HG03159 (cell line): ENCODE measurements at regions not wholly inside any gene's neighbourhood (a gene's known extent, or its start where the extent isn't known, plus 50 kb on each side); places are given as distances from the start of the nearest gene placed in this dataset.
"Not testable (repeated sequence)": the region's sequence is repeated elsewhere in the genome, so short reads cannot be mapped to it uniquely, and the experiment has no call there.

ENCODE experiments used
- ATAC-seq: cut with Tn5 transposase; IDR thresholded peaks from one replicate; pipeline ENCODE4 v1.9.1; 2021; ENCODE audit warnings: mild to moderate bottlenecking, moderate library complexity; ENCODE audit not compliant: unreplicated experiment

DNA sequence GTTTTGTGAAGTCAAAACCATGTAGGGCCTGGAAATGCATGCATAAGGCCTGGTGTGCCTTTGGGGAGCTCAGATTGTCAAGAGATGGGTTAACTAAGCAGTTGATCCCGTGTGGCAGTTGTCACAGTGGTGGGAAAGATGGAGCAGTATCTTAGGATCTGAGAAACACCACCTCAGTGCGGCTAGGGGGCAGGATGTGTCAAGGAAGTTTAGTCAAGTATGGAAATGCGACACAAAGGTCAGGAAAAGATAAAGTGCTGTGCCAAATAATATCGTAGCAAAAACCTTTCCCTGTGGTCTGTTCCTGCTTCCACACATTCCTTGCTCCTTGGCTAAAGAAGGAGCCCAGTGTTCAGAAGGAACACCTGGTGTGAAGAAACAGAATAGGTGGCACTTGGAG lies 396.4 kb downstream of the EDEM1 start:
- ATAC-seq: no peak

DNA sequence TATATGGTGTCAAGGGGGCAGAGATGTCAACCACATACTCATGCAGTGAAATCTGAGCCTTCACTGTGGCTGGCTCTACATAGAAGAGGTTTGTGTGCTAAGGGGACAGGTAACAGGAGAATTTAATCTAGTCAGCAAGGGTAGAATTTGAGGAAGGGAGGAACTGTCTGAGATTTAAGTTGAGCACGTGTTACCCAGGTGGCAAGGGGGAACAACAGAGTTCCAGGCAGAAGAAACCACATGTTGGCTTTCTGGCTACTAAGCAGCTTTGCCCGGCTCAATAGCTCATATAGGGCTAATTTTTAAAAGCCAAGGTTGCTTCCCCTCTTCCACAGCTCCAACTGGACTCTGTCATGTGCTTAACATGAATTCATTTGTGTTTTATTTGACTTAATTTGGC lies 397.6 kb downstream of the EDEM1 start:
- ATAC-seq: no peak

GRCh38 chr3:5606884-5607472 lies 419.5 kb downstream of the EDEM1 start:
- no peak for ATAC-seq

- ATAC-seq: peak; percentile 47
These were observed 420.1 kb downstream of the EDEM1 start for GRCh38 chr3:5607581-5607980.

- ATAC-seq: not testable (repeated sequence)
These were observed 421.5 kb downstream of the EDEM1 start for GRCh38 chr3:5608971-5609370.

DNA sequence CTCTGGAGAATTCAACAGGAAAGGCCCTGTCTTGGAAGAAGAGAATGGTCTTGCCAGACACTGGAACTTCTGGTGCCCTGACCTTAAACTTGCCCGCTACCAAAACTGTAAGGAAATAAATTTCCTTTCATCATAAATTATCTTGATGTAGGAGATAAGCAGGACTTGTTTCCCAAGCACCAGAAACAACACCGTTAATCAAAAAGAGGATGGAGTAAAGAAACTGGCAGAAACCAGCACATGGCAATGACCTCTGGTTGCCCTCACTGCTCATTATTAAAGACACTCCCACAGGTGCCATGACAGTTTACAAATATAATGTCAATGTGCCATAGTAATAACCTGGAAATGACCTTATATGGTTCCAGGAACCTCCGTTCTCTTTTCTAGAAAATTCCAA lies 426.1 kb downstream of the EDEM1 start:
- no peak for ATAC-seq

GRCh38 chr3:5616873-5617272 lies 429.4 kb downstream of the EDEM1 start:
- no peak for ATAC-seq

GRCh38 chr3:5618170-5618569 lies 430.7 kb downstream of the EDEM1 start:
- no peak for ATAC-seq

DNA sequence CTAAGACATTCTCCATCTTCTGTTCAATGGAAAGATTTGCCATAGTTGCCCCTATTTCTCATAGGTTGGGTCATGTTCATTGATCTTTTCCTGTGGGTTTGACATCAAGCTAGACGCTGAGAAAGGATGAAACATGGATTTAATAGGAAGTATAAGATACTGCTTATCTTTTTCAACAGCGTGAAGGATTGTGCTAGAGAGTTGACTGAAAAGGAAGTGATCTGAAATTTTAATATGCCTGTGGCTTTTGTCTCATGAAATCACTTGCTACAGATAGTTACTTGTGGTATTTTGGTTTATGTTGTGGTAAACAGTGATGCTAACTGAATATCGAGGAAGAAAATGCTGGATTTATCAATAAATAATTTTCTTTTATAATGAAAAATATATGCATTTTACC lies 442.9 kb downstream of the EDEM1 start:
- ATAC-seq: no peak

GRCh38 chr3:5633960-5634359 lies 446.5 kb downstream of the EDEM1 start:
- ATAC-seq: no peak

DNA sequence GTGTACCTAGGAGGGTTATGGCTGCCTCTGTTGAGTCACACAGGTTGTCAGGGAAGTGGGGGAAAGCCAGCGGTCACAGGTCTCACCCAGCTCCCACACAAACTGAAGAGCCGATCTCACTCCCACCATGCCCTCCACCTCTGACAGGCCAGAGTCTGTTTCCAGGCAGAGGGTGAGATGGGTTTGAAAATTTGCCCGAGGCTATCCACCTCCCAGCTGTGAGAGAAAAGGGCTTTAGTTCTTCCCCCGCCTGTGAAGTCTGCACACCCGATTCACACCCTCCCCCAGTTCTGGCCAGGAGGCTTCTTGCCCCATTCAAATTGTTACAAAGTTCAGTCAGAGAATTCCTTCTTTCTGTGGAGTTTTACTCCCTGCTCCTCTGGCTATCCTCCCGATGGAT lies 446.9 kb downstream of the EDEM1 start:
- ATAC-seq: no peak

DNA sequence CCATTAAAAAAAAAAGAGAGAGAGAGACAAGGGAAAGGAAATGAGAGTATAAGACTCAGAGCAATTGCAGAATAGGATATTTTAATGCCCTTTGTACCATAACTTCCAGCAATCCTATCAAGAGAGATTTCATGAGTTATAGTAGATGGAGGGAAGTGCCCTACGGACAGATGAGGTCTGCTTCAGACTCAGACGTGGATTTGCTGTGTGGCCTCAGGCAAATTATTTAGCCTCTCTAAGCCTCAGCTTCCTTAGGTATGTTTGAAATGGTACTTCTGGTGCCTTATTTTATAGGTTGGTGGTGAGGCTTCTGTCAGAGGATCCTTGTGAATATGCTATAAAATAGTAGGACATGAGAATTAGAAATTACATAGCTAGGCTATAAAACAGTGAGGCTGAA lies 448.2 kb downstream of the EDEM1 start:
- ATAC-seq: no peak

DNA sequence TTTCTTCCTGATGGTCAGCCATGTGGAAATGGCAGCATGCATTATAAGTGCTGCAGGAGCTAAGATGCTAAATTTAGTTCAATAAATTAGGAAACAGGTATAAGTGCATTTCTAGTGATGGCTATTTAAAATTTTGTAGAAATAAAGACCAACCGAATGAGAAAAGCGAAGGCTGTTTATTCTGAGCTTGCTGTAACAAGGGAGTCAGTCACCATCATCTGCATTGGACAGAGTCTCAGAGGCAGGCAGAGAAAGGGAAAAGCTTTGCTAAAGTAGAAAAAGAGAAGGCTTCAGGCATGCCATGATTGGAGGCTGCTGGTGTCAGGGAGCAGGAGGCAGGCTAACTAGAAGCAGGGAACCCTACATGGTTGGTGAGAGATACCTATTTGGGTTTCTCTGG lies 451.0 kb downstream of the EDEM1 start:
- no peak for ATAC-seq

DNA sequence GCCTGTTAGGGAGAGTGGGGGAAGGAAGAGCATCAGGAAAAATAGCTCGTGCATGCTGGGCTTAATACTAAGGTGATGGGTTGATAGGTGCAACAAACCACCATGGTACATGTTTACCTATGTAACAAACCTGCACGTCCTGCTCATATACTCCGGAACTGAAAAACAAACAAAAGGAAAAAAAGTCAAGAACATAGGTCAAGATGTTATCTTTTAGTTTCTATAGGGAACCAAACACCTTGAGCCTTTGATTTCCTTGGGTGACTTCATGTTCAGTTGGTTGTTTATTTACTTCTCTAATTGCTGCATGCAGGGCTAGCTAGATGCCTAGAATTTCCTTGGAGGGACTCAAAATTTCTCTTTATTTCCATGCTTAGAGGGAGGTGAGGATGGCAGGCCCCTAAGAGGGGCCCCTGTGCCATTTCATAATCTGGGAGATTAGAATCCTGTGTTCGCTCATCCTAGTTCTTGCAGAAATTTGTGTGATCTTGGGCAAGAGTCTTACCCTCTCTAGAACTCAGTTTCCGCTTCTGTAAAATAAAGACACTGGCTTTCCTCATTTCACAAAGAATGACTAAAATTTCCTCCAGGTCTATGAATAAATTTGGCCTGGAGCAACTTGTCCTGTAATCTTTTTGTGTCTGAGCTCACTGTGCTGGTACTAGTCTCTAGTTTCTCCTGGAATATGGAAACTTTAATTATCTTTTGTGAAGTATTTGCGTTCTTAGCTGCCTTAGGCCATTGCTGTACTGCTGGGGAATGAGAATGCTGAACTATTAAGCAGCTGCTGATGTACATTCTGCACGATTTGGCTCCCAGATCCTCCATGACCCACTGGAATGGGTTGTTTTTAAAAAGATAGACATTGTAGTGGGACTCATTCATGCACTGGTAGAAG lies 457.5 kb downstream of the EDEM1 start:
- no peak for ATAC-seq

GRCh38 chr3:5645692-5646410 lies 458.3 kb downstream of the EDEM1 start:
- no peak for ATAC-seq

DNA sequence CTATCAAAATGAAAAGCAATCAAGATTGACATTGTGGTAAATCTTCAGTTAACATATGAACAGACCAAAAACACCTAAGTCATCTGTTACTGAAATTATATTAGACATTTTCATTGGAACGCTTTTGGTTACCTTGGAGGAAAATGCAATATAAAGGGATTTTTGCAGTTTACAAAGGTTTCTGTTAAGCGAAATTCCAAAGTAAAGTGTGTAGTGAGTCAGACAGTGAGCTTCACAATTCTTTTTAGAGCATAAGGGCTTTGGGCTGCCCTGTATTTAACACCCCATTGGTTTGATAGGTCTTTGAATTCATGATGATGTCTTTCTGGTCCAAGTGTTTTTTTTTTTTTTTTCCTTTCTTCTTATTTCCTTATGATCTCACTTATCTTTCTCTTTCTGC lies 462.8 kb downstream of the EDEM1 start:
- ATAC-seq: no peak

DNA sequence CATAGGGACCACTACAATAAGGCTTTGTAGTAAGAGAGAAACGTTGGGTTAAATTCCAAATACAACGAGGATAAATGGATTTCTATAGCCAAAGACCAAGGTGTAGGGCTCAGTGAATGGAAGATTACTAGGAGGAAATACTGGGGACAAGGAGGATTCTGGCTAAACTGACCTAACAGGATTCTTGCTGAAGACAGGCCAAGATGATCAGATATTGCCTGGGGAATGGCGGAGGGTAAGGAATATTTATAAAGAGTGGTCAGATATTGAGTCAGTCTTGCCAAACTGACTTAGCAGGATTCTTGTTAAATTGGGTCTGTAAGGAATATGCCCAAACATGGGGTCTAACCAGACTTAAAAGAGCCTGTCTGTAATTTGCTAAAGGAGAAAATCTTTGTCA lies 463.8 kb downstream of the EDEM1 start:
- ATAC-seq: no peak

GRCh38 chr3:5653426-5654143 lies 466.1 kb downstream of the EDEM1 start:
- no peak for ATAC-seq

DNA sequence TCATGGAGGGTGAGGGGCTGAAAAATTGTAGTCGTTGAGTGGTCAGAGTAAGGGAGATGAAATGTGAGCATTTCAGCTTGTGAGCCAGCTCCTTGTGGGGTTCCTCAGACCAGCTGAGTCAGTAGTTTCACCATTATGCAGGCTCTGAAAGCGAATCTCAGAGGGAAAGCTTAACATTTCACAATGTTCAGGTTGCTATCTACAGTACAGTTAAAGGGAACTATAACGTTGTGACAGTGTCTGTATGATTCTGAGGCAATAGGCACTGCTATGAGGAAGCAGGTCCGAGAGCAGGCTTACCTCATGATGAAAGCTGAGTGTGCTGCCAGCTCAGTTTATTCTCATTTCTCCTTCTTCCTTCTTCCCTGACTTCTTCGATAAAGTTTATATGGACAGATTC lies 469.6 kb downstream of the EDEM1 start:
- no peak for ATAC-seq

GRCh38 chr3:5663601-5664000 lies 476.1 kb downstream of the EDEM1 start:
- no peak for ATAC-seq

DNA sequence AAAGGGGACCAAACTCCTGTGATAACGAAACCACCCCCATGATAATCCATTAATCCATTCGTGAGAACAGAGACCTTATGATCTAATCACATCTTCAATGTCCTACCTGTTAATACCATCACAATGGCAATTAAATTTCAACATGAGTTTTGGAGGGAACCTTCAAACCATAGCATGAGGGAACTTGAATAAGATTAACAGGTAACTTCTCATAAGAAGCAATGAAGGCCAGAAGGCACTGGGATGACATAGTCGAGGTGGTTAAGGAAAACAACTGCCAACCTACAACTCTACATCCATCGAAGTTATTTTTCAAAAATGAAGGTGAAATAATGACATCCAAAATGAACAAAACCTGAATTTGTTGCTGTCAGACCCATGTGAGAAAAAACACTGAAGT lies 478.9 kb downstream of the EDEM1 start:
- no peak for ATAC-seq
